ENCODE measurements at regions not wholly inside any gene's neighbourhood (a gene's known extent, or its start where the extent isn't known, plus 50 kb on each side); places are given as distances from the start of the nearest gene placed in this dataset.

DNA sequence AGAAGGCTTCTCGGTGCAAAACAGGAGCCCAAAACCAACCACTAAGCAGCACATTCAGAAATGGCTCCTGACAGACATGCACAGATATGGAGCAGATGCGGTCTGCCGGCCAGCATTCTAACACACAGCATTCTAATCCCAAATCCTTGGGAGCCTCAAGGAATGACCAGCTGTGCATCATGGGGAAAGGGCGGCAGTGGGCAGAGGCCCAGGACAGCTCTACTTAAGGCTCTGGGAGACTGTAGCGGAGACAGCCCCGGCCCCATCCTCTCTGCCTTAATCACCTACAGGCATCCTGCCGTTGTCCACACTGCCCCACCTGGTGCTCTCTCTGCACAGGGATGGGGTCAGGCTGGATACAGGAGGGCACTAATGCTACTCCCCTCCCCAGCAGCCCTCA lies 1016.0 kb downstream of the UQCRFS1 start:
- TF ChIP-seq EZH2 (IDR thresholded peaks at IDR 0.05; ENCODE audit: borderline replicate concordance, low read depth, low read length, poor library complexity, severe bottlenecking) = no peak
- TF ChIP-seq, protein P1, sequence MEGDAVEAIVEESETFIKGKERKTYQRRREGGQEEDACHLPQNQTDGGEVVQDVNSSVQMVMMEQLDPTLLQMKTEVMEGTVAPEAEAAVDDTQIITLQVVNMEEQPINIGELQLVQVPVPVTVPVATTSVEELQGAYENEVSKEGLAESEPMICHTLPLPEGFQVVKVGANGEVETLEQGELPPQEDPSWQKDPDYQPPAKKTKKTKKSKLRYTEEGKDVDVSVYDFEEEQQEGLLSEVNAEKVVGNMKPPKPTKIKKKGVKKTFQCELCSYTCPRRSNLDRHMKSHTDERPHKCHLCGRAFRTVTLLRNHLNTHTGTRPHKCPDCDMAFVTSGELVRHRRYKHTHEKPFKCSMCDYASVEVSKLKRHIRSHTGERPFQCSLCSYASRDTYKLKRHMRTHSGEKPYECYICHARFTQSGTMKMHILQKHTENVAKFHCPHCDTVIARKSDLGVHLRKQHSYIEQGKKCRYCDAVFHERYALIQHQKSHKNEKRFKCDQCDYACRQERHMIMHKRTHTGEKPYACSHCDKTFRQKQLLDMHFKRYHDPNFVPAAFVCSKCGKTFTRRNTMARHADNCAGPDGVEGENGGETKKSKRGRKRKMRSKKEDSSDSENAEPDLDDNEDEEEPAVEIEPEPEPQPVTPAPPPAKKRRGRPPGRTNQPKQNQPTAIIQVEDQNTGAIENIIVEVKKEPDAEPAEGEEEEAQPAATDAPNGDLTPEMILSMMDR (conservative IDR thresholded peaks at IDR 0.05; ENCODE audit: low read depth, low read length) = no peak
